ENCODE measurements at regions not wholly inside any gene's neighbourhood (a gene's known extent, or its start where the extent isn't known, plus 50 kb on each side); places are given as distances from the start of the nearest gene placed in this dataset.
"Not testable (repeated sequence)": the region's sequence is repeated elsewhere in the genome, so short reads cannot be mapped to it uniquely, and the experiment has no call there.

DNA sequence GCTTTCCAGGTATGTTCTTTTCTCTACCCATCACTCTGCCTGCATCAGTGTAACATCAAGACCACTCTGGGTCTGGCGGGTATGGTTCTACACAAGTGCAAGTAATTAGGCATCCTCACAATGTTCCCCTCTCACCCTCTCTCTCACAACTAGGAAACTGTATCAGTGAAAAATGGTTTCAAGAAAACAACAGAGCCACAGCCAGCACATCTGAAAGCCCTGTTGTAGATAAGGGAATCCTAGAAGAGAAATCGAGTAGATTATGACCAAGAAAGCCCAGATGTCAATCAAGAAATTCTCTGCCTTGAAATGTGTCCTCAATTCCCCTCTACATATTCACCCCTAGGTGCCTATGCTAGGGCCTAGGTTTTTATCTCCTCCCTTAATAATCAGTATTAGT is 281.3 kb upstream of the ANKRD50 start:
- no peak for DNase-seq (ENCODE audit: low read depth)

DNA sequence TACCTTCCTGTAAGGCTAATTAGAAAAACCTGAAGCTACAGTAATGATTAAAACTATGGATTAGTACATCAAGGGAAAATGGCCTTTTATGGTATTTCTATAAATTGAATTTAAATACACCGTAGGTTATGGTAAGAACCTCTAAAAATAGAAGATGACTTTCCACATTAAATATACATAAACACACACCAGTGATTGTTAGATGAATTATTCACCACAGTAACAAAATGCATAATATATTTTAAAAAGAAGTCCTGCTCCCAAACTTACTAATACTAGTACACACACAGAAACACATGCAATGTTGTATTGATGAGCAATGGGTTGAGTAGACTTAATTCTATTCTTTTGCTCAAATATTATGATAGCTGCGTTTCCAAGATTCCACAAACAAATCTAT is 277.9 kb upstream of the ANKRD50 start:
- no peak for DNase-seq (ENCODE audit: low read depth)

DNA sequence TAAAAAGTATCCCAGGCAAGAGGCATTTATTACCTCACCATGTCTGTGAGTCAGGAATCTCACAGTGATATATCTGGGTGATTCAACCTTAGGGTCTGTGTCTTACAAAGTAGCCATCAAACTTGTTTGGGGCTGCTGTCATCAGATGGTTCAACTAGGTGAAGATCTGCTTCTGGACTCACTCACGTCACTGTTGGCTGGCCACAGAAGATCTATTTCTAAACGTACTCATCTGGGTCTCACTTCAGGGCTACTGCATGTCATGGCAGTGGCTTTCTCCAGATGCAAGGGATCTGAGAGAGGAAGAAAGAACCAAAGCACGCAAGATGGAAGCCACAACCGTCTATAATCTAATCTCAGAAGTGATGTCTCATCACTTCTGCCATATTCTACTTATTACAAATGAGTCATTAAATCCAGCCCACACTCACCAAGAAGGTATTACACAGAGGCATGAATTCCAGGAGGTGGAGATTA is 267.8 kb upstream of the ANKRD50 start:
- DNase-seq (ENCODE audit: low read depth): no peak

DNA sequence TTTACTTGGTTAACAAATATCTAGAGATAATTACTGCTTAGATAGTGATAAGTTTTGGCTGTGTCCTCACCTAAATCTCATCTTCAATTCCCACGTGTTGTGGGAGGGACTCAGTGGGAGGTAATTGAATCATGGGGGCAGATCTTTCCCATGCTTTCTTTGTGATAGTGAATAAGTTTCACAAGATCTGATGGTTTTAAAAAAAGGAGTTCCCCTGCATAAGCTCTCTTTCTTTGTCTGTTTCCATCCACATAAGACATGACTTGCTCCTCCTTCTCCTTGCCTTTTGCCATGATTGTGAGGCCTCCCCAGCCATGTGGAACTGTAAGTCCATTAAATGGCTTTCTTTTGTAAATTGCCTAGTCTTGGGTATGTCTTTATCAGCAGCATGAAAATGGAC is 266.0 kb upstream of the ANKRD50 start:
- not testable (repeated sequence) for DNase-seq (ENCODE audit: low read depth)

DNA sequence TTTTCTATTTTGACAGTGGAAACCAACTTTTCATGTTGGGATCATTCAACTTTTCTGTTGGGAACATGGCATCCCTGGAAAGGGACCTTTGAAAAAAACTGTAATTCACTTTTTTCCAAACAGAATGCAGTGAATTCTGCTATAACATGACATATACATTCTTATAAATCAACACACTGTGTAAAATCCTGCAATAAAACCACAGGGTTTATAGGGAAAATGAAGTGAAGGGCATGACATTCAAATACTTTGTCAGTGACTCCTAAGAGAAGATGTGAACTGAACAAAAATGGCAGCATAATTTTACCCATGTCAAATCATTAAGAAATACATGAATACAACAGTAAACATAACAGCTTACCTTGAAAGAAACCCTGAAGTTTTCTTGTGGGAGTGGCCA is 264.5 kb upstream of the ANKRD50 start:
- no peak for DNase-seq (ENCODE audit: low read depth)

DNA sequence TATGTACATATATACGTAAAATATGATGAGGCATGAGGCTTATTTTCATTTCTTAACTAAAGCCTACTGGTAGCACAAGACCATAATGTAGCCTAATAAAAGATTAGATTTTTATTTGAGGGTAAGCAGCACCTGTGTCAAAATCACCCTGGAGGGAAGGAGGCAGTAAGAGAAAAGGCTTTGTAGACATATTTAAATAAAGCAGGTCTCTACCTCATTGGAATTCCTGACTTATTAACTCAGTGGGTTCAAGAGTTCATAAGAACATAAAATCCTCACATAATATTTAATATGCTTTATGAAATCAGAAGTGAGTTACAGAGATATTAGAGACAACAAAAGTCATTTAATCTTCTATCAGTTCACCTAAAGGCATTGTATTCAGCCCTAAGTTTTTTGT is 261.6 kb upstream of the ANKRD50 start:
- DNase-seq (ENCODE audit: low read depth): no peak

DNA sequence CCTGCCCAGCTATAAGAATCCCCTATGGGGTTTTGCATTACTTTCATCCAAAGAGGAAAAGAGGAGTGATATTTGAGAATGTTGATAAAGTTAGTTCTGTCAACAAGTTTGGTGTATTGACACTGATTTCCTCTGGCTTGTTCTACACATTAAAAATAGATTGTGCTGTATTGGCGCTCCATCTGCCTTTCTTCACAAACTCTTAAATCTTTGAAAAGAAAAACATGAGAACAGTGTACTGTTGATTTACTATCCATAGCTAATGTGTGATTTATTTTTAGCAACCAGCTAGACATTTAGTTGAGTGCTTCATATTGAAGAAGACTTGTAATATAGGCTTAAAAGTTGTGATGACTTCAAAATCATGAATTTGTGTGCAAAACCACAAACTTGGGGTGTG is 261.2 kb upstream of the ANKRD50 start:
- DNase-seq (ENCODE audit: low read depth): no peak

DNA sequence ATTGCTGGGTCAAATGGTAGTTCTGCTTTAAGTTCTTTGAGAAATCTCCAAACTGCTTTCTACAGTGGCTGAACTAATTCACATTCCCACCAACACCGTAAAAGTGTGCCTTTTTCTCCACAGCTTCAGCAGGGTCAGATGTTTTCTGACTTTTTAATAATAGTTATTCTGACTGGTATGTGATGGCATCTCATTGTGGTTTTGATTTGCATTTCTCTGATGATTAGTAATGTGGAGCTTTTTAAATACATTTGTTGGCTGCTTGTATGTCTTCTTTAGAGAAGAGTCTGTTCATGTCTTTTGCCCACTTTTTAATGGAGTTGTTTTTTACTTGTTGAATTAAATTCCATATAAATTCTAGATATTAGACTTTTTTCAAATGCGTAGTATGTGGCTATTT is 257.5 kb upstream of the ANKRD50 start:
- no peak for DNase-seq (ENCODE audit: low read depth)

DNA sequence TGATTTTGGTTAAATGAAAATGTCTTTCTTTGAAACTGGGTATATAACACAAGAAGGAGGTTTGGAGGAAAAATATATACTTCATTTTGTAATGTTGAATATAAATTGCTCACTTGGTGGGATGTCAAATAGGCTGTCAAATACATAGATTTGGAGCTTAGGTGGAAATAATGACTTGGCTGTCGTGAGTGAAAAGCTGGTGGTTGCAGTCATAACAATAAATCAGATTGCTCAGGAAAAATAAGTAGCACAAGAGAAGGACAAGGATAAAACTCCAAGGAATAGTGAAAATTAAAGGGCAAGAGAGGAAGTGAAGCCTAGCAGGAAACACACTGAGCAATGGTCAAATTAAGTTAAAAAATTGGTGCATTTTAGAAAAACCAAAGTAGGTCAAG is 253.0 kb upstream of the ANKRD50 start:
- DNase-seq (ENCODE audit: low read depth): no peak

DNA sequence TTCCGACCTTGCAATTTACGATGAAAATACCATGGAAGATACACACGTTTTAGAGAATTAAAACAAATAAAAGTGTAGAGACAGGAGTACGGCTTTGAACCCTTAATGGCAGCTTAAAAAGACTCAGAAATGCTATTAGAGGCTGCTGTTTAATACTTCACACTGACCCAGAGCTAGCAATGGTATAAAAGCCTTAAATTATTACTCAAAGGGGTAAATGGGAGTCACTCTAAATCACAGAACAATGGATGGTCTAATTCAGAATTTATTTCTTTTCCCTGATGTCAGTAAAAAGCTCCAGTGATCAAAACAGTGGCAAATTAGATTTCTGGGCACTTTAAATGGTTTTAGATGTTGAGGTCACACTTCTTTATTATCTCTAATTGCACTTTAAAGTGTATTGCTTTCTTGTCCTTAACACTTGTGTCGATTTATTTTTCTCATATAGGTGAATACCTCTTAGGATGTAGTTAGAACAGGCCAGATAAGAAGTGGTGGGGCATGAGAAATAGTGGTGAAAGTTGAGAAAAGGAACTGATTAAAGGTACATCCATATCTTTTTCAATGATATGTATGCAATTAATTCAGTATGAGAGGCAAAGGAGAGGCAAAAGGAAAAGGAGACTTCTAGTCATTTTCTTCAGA is 252.4 kb upstream of the ANKRD50 start:
- DNase-seq (ENCODE audit: low read depth): no peak

DNA sequence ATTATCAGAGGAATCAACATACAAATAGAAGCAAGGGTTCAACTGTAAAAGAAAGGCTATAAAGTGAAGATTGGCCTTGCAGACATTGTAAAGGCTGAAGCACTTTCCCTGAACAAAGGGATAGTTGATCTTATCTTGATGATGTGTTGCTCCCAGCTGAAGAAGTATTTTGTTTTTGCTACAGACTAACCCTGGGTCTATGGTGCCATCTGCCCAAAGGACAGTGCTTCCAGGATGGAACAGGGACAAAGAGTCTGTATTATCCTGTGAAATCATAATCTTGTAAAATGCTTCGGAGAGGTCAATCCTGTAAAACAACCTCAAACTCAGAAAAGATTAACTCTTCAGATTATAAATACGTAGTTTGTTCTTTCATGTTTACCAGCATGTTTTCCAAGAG is 251.7 kb upstream of the ANKRD50 start:
- DNase-seq (ENCODE audit: low read depth): no peak

DNA sequence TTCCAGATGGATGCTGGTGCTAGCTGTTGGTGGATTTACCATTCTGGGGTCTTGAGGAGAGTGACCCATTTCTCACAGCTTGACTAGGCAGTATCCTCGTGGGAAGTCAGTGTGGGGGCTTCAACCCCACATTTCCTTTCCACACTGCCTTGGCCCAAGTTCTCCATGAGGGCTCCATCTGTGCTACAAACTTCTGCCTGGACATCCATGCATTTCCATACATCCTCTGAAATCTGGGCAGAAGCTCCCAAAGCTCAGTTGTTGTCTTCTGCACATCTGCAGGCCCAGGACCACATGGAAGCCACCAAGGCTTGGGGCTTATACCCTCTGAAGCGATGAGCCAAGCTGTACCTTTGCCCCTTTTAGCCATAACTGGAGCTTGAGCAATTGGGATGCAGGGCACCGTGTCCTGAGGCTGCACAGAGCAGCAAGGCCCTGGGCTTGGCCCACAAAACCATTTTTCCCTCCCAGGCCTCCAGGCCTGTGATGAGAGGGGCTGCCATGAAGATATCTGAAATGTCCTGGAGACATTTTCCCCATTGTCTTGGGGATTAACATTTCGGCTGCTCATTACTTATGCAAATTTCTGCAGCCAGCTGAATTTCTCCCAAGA is 248.7 kb upstream of the ANKRD50 start:
- no peak for DNase-seq (ENCODE audit: low read depth)

DNA sequence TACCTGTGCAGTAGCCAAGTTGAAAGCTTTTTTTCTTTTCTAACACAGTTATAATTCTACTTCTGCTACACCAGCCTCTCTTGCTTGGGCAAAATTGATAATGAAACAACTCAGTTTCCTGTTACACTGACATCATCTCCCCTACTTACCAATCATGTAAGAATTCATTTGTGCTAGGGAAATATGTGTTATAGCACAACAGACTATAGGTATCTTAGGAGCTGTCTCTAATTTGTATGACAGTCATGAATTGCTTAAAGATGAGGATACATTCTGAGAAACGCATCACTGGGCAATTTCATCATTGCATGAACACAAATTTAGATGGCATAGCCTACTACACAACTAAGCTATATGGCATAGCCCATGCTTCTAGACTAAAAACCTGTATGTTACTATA is 246.3 kb upstream of the ANKRD50 start:
- no peak for DNase-seq (ENCODE audit: low read depth)

DNA sequence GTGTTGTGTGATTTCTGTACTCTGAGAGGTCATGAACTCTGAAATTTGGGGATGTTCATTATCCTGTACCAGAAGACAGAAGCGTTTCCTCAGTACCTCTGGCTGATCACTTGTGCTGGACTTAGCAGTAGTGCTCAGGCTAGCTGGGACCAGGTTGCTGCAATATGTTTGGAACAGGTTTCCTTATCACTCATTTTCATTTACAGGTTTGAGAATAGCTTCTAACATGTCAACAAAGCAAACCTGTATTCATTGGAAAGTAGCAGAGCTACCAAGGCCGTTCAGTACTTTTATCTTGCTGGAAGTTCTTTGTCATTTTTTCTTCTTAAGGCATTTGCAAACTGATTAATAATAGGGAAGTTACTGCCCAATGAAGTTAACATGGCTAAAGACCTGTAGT is 242.9 kb upstream of the ANKRD50 start:
- DNase-seq (ENCODE audit: low read depth): no peak

DNA sequence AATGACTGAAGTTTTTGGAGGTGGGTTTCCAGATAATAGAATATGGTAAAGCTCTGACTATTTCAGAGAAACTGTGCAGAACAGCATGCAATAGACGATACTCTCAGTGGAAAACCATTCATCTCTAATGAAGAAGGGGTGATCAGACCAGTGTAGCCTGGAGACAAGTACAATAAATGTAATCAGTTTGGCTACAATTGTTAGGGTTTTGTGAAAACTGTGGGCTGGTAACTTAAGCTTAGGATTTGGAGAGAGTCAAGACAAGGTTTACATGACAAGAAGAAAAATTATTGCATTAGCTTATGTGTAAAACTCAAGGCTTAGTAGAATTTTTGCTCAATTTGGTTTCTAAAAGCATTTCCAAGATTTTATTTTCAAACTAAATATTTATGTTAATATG is 241.5 kb upstream of the ANKRD50 start:
- DNase-seq (ENCODE audit: low read depth): no peak

DNA sequence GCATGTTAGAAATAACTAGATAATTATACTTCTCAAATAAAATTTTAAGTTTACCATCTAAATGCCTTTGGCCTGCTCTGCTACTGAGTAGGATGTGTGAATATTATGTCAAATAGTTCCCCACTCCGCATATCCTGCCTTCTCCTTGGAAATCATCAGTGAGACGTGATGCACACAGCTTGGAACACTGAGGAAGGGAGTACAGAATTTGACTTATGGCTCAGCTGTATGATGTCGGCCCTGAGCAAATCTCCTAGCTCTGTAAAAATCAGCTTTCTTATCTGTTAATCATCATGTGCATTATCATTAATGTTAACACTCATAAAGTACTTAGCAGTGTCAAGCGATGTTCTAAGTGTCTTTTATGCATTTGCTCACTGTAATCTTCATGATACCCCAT is 241.0 kb upstream of the ANKRD50 start:
- DNase-seq (ENCODE audit: low read depth): no peak

DNA sequence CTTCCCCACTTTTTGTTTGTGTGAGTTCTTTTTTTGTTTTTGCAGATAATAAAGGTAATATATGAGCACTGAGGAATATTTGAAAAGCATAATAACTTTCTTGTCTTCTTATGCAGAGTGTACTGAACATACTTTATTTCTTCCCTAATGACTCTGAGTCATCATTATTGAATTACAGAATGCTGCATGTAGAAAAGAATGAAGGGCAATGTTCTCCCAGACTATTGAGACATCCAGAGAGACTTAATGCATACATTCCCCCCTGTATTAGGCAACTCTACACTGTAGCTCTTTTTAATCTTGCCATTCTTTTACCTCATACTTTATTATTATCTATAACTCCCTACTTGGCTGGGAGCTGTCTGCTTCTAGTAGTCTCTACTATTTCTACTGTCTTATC is 240.5 kb upstream of the ANKRD50 start:
- DNase-seq (ENCODE audit: low read depth): peak; percentile 75

DNA sequence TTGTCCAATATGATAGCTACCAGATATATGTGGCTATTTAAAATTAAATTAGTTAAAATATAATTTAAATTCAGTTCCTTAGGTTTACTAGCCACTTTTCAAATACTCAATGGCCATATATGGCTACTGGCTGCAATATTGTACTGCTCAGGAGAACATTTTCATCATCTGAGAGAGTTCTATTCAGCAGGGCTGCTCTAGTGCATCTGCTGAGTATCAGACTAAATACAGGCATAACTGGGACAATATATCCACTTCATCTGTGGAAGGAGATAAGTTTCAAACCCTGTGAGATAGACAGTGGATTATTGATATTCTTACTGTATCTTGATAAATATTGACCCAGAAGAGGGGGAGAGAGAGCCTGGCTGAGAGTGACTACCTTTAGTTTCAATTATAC is 240.1 kb upstream of the ANKRD50 start:
- DNase-seq (ENCODE audit: low read depth): no peak

DNA sequence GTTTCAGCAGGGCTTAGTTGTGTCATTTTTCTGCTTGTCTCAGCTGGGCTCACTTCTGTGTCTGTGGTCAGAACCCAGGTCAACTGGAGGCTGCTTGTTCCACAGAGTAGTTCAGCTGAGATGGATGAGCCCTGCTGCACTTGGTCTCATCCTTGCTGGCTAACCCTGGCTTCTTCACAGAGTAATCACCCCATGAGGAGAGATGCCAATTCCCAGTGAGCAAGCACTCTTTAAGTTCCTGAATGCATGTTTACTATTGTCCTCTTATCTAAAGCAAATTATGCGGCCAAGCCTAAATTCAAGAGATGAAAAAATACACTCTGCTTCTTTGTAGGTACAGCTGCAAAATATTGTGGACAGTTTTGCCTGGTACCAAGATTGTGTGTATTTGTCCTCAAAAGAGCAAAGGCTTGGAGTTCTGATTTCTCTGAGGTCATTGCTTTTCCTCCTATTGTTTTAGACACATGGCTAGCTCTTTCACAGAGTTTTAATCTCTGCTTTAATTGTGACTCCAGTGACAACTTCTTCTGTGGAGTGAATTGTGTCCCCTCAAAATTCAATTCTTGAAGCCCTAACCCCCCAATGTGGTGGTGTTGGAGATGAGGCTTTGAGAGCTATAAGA is 236.6 kb upstream of the ANKRD50 start:
- no peak for DNase-seq (ENCODE audit: low read depth)

DNA sequence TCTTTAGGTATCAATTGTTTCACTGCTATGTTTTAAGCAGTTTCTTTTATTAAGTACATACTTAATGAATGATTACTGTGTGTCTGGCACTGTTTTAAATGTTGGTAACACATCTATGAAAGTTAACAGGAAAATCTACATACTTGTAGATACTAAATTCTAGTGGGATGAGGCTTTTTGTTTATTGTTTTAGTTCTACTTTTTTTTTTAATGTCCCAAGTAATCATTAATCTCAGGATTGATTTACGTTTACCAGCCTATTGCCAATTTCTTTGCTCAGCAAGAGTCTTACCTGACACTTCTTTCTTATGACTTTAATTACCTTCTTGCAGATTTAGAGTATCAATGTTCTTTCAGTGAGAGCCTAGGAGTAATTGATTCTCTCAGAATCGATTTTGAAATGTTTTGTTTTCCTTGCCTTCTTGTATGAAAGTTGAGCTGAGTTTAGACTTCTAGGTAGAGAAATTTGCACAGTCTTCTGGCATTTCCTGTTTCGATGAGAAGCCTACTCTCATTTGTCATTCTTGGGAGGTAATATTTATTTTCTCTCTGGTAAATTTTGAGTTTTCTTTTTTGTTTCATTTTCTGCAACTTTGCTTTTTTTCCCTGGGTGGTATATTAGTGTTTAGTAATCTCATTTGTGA is 235.2 kb upstream of the ANKRD50 start:
- no peak for DNase-seq (ENCODE audit: low read depth)

DNA sequence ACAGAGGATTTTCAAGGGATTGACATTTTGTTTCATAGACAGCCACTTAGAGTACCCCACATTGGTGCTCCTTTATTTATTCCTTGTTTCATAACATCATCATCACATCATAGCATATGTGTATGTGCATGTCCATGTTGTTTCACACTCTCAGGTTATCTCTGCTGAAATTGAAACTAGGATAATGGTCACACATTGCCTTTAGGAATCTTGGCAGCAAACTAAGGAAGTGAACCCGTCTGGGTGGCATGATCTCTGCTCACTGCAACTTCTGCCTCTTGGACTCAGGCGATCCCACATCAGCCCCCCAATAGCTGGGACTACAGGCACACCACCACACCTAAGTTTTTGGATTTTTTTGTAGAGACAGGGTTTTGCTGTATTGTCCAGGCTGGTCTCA is 234.2 kb upstream of the ANKRD50 start:
- no peak for DNase-seq (ENCODE audit: low read depth)

DNA sequence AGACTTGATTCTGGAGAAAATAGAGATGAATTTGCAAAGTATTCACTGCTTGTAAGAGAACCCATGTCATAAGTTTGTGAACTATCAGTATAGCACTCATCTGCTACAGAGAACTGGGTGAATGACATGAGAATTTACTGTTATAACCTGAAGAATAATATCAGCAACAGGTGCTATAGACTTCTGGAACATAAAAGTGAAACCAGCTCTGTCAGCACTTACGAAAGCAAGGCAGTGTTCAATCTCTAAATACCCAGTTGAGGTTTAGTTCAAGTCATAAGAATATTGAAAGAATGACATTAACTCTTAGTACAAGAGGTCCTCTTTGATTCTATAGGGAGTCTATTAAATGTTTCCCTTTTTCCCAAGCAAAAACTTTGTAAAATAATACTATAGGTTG is 232.9 kb upstream of the ANKRD50 start:
- DNase-seq (ENCODE audit: low read depth): no peak

DNA sequence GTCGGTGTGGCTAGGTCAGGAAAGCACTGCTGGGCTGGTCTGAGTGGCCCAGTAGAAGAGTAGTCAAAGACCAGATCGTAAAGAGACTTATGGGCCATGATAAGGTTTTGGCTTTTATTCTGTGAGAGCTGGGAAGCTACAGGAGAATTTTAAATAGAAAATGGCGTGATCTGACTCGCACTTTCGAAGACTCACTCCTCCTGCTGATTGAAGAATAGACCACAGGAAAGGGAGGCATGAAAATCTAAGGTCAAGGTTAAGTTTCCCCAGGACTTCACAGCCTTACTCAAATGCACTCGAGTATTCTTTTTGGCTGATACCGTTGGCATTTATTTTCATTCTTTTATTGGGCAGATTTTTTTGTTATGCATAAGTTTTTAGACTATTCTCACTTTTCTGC is 231.4 kb upstream of the ANKRD50 start:
- DNase-seq (ENCODE audit: low read depth): no peak
